Ishikawa (cell line): ENCODE measurements at regions not wholly inside any gene's neighbourhood (a gene's known extent, or its start where the extent isn't known, plus 50 kb on each side); places are given as distances from the start of the nearest gene placed in this dataset.

Source experiments
- CEBPB ChIP-seq: IDR thresholded peaks from 2 replicates; pipeline ENCODE4 v1.6.1; 2012
- CREB1 ChIP-seq: IDR thresholded peaks from 2 replicates; pipeline ENCODE4 v1.6.1; 2012; ENCODE audit warnings: low read depth
- EGR1 ChIP-seq: IDR thresholded peaks from 2 replicates; pipeline ENCODE4 v1.6.1; 2012
- EP300 ChIP-seq: IDR thresholded peaks from 2 replicates; pipeline ENCODE4 v1.6.1; 2012; ENCODE audit warnings: borderline replicate concordance
- NFIC ChIP-seq: IDR thresholded peaks from 2 replicates; pipeline ENCODE4 v1.6.1; 2012
- RAD21 ChIP-seq: IDR thresholded peaks from 2 replicates; pipeline ENCODE4 v1.6.1; 2012; ENCODE audit warnings: low read depth
- TAF1 ChIP-seq: IDR thresholded peaks from 2 replicates; pipeline ENCODE4 v1.6.1; 2012; ENCODE audit warnings: low read depth, mild to moderate bottlenecking
- TCF12 ChIP-seq: IDR thresholded peaks from 2 replicates; pipeline ENCODE4 v1.6.1; 2012; ENCODE audit warnings: low read depth
- TEAD4 ChIP-seq: IDR thresholded peaks from 2 replicates; pipeline ENCODE4 v1.6.1; 2012
- USF1 ChIP-seq: IDR thresholded peaks from 2 replicates; pipeline ENCODE4 v1.6.1; 2012
- YY1 ChIP-seq: IDR thresholded peaks from 2 replicates; pipeline ENCODE4 v1.6.1; 2012; ENCODE audit warnings: low read depth
- TF ChIP-seq, protein P1 (sequence below): IDR thresholded peaks from 2 replicates; pipeline ENCODE4 v1.6.1; 2012
- TF ChIP-seq, protein P2 (sequence below): IDR thresholded peaks from 2 replicates; pipeline ENCODE4 v1.6.1; 2012; ENCODE audit warnings: low read depth, mild to moderate bottlenecking

GRCh38 chr12:3336606-3337311 is 154.2 kb upstream of the PRMT8 start:
- TF ChIP-seq, protein P1, sequence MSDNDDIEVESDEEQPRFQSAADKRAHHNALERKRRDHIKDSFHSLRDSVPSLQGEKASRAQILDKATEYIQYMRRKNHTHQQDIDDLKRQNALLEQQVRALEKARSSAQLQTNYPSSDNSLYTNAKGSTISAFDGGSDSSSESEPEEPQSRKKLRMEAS, result no peak
- TF ChIP-seq EP300 (no peak), NFIC (no peak), TCF12 (no peak), CREB1 (no peak), TEAD4 (no peak), YY1 (no peak), TAF1 (no peak), RAD21 (no peak), CEBPB (no peak), USF1 (no peak; the same call in 1 of the 2 replicates), EGR1 (no peak)
- TF ChIP-seq, protein P2, sequence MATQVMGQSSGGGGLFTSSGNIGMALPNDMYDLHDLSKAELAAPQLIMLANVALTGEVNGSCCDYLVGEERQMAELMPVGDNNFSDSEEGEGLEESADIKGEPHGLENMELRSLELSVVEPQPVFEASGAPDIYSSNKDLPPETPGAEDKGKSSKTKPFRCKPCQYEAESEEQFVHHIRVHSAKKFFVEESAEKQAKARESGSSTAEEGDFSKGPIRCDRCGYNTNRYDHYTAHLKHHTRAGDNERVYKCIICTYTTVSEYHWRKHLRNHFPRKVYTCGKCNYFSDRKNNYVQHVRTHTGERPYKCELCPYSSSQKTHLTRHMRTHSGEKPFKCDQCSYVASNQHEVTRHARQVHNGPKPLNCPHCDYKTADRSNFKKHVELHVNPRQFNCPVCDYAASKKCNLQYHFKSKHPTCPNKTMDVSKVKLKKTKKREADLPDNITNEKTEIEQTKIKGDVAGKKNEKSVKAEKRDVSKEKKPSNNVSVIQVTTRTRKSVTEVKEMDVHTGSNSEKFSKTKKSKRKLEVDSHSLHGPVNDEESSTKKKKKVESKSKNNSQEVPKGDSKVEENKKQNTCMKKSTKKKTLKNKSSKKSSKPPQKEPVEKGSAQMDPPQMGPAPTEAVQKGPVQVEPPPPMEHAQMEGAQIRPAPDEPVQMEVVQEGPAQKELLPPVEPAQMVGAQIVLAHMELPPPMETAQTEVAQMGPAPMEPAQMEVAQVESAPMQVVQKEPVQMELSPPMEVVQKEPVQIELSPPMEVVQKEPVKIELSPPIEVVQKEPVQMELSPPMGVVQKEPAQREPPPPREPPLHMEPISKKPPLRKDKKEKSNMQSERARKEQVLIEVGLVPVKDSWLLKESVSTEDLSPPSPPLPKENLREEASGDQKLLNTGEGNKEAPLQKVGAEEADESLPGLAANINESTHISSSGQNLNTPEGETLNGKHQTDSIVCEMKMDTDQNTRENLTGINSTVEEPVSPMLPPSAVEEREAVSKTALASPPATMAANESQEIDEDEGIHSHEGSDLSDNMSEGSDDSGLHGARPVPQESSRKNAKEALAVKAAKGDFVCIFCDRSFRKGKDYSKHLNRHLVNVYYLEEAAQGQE, result no peak
